HG02852 (cell line): ENCODE measurements at regions not wholly inside any gene's neighbourhood (a gene's known extent, or its start where the extent isn't known, plus 50 kb on each side); places are given as distances from the start of the nearest gene placed in this dataset.

Experiments used
- ATAC-seq: cut with Tn5 transposase; IDR thresholded peaks from one replicate; pipeline ENCODE4 v1.9.1; 2021; ENCODE audit warnings: mild to moderate bottlenecking, moderate library complexity; ENCODE audit not compliant: unreplicated experiment

DNA sequence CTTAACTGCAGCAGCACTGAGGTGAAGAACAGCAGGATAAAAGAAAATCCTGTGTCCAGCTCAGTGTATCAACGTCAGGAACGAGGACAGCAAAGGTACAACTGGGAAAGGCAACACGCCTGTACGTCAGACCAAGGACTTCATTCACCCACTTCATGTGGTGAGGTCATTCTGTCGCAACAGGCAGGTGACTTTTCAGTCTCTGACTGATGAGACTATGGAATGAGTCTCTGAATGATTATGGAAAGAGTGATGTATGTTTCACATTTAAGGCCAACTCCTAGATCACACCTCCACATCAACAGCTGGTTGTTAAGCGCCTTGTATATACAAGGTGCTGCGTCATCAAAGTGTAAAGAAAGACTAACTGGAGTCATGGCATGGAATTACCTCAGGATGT is 297.6 kb upstream of the SP8 start:
- no peak for ATAC-seq

DNA sequence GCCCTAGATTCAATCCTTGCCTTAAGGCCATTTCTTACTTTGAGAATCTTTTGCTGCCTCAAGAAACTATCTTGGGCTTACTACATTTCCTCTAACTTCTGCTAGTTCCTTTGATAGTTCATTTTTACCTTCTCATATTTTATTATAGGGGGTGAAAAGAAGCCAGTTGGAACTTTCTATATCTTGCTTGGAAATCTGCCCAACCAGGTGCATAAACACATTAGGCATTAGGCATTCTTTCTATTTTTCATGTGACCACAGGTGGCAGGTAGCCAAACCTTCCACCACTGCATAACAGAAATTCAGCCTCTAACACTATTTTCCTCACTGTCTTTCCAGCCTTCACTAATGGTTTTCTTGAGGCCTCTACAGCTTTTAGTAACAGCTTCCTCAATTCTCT is 300.0 kb upstream of the SP8 start:
- ATAC-seq, result no peak

DNA sequence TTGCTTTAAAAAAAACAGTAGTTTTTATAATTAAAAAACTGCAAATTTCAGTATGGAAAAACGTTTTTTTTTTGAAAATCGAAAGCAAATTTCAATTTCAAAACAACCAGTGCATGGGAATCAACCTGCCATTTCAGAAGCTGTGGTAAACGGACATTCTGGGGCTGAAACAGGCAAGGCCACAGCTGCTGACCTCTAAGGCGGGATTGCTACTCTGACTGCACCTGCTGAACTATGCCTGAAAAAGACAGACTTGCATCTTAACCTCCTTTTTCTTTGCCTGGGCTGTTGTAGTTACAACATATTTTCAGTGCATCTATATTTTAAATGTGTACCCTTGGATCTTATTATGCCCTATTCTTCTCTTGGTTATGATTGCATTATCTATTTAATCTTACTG is 303.0 kb upstream of the SP8 start:
- no peak for ATAC-seq

- no peak for ATAC-seq
These were observed 306.3 kb upstream of the SP8 start for GRCh38 chr7:21092766-21093702.

DNA sequence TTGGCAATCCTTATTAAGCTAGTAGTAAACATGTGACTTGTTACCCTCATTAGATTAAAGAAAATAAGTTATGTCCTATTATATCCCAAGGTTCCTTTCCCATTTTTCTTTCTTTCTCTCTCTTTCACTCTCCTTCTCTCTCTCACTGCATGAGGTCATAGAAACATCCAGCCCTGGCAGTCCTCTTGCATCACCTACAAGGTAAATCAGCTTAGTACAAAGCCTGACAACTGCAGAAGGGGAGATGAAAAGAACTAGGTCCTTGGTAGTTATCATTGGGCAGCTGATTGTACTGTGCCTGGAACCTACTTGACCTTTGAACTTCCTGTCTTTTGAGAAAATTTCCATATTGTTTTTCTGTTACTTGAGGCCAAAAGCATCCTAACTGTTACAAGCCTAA is 307.9 kb upstream of the SP8 start:
- ATAC-seq, result no peak

DNA sequence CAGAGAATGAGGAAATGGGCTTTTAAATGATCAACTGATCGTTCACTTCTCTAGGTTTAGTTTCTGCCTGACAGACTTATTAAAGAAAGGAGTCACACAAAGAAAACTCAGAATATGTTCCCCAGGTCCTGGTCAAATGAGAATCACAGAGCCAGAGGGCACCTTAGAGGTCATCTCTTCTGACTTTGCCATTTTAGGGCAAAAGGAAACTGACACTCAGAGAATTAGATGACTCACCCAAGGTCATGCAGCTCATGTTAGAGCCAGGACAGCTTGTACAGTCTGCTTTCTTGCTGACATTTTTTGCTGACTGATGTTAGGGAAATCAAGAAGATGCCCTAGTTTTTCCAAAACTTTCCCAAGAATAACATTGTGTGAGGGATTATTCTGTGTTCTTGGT is 312.7 kb upstream of the SP8 start:
- ATAC-seq, result no peak

DNA sequence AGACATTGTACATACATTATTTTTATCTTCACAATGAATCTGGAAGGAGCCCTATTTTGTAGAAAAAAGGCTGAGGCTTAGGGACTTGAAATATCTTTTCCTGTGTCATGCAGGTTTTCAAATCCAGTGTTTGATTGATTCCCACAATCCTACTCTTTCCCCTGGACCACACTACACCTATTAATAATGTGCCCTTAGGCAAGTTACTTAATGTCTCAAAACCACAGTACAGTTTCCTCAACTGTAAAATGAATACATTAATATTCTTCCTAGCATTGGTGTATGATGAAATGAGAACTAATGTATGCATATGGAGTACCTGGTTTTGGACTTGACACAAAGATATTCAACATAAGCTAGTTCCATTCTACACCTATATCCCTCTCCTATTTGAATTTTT is 313.3 kb upstream of the SP8 start:
- no peak for ATAC-seq

GRCh38 chr7:21101541-21101940 is 314.9 kb upstream of the SP8 start:
- ATAC-seq, result no peak

- ATAC-seq, result no peak
These were observed 316.9 kb upstream of the SP8 start for GRCh38 chr7:21103426-21104123.

DNA sequence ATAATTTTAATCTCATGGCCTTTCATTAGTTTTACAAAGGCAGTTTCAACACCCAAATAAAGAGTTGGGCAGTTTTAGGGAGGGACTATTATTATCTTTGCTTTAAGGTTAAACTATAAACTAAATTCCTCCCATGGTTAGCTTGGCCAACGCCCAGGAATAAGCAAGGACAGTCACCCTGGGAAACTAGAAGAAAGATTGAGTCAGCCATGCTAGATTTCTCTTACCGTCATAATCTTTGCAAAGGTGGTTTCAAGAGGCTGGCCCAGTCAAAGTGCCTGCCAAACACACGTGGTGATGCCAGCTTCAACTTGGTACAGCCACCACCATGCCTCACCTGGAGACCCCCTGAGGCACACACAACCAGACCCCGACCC is 317.4 kb upstream of the SP8 start:
- no peak for ATAC-seq

- ATAC-seq, result no peak
These were observed 319.6 kb upstream of the SP8 start for GRCh38 chr7:21106296-21106732.

DNA sequence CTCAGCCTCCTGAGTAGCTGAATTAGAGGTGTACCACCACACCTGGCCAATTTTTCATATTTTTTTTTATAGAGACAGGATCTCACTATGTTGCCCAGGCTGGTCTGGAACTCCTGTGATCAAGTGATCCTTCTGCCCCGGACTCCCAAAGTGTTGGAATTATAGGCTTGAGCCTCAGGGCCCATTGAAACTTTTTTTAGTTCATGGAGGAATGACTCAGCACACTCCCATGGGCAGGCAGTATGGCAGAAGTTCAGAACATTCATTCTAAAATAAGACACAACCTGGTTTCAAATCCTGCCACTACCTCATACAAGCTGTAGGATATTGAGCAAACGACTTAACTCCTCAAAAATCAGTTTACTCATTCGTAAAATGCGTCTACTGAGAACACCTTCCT is 320.4 kb upstream of the SP8 start:
- no peak for ATAC-seq

DNA sequence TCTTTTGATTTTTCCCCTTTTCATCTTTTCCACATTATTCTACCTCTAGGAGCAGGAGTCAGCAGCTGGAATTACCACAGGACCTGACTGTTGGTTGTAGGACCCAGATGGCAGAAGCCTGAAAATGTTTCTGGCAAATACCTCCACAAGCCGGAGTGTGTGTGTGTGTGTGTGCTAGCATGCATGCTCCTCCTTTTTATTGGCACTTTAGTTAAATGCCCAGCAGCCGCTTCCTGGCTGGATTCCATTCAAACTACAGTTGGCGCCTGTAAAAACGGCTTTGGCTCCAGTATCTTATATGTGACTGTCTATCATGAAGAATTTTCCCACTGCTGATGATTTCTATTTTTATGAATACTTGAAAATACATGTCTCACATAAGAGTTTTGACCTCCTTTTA is 319.7 kb upstream of the SP4 start:
- no peak for ATAC-seq

GRCh38 chr7:21113609-21114415 is 314.1 kb upstream of the SP4 start:
- no peak for ATAC-seq

DNA sequence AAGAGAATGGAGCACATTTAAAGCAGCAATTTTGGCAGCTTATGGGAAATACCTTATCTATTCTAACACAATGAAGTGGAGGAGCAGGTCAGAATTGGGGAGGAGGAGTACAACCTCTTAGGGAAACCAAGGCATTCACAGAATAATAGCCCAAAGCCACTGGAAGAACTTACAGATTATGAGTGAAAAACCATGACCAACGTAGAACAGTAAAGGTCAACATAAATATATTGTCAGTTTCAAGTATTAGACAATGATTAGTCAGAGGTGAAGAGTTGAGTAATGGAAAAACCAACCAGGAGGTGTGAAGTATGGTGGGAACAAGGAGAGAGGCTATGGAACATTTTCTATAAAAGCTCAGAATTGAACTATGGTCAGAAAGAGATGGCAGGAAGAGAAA is 304.3 kb upstream of the SP4 start:
- no peak for ATAC-seq

DNA sequence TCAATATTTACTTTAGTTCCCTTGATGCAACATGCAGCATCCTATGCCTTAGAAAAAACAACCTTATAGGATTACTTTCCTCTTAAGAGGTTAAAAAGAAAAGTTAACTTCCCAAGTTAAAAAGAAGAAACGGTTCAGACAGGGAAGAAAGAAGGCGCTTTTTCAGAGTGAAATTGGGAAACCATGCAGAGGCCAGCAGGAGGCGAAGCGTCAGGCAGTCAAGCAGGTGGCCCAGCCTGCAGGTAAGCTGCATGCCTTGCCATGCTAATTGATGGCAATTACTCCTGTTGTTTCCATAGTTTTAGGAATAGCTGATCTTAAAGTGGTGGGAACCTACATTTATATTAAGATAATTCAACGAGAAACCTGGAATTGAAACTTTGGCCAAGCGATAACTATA is 302.6 kb upstream of the SP4 start:
- ATAC-seq, result no peak

GRCh38 chr7:21128062-21128817 is 299.6 kb upstream of the SP4 start:
- ATAC-seq, result no peak

- no peak for ATAC-seq
These were observed 296.0 kb upstream of the SP4 start for GRCh38 chr7:21131897-21132296.

DNA sequence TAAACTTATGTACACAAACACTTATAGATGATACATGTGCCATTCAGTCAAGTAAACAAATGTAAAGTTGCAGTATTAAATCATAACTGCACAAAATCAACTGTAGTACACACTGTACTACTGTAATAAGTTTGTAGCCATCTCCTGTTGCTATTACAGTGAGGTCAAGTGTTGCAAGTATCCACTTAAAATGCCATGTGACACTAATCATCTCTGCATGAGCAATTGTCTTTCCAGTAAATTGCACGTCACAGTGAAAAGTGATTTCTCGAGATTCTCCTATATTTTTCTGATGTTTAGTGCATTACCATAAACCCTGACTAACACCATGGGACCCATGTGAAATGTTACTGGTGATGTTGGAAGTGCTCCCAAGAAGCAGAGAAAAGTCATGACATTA is 293.3 kb upstream of the SP4 start:
- no peak for ATAC-seq

DNA sequence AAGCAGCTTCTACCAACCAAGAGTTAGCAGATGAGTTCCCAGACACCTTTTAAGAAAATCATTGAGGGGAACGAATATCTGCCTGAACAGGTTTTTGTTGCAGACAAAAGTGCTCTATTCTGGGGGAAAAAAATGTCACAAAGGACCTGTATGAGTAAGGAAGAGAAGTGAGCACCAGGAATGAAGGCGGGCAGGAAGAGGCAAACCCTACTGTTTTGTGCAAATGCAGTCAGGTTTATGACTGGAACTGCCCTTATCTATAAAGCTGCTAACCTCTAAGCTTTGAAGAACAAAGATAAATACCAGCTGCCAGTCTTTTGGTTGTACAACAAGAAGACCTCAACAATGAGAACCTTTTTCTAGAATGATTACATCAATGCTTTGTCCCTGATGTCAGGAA is 292.4 kb upstream of the SP4 start:
- no peak for ATAC-seq

DNA sequence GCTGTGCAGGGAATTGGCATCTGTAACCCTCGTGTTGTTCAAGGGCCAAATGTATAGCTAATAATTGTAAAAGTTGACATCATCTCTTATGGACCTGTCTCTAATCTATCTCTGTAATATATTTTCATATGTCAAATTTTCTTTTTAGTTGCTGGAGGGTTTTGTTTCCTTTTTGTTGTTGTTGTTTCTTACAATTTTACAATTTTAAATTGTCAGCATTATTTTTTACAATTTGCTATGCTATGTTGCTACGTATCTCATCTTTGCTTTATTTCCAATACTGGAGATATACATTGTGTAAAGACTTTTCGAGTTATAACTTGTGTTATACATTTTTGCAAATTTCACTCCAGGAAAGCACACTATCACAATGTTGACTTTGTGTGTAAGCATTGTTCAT is 290.2 kb upstream of the SP4 start:
- no peak for ATAC-seq
